Erythroblast (primary cell): ENCODE measurements at regions not wholly inside any gene's neighbourhood (a gene's known extent, or its start where the extent isn't known, plus 50 kb on each side); places are given as distances from the start of the nearest gene placed in this dataset.

Source experiments
- GATA1 ChIP-seq: IDR thresholded peaks from 2 replicates; pipeline ENCODE4 v1.6.1; 2011; ENCODE audit warnings: low read depth, mild to moderate bottlenecking, control low read depth, low read length, moderate library complexity
- POLR2A ChIP-seq: IDR thresholded peaks from 2 replicates; pipeline ENCODE4 v1.6.1; 2011; ENCODE audit warnings: mild to moderate bottlenecking, low read length

GRCh38 chr12:77575376-77575919 is 255.2 kb upstream of the NAV3 start:
- no peak for TF ChIP-seq POLR2A
- no peak for TF ChIP-seq GATA1
